ENCODE measurements at regions not wholly inside any gene's neighbourhood (a gene's known extent, or its start where the extent isn't known, plus 50 kb on each side); places are given as distances from the start of the nearest gene placed in this dataset.

DNA sequence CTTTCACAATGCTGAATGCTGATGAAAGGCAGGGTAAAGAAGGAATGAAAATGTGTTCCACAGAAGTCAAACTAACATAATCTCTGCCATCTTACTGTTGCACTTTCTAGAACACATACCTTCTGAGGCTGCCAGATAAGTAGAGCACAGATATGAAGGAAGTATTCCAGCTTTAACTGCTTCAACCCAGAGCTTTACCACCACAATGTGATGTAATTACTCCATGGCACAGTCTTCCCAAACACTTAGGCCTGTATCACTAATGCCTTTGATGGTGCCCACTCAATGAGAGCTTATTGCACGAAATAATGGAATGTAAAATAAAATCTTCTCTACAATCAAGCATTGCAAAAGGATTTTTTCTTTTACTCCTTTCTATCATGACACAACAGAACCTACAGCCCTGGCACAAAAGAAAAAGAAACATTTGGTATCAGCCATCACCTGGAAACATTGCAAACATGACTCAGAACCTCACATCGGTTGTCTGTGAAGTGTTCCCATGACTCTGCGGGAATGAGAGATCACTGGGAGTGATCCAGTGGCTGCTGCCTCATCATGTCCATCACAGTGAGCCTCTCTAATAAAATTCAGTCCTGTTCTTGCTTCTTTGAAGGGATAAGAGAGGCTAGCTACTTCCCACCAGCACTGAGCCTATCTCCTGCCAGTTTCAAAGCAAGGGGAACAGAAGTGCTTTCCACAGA, 385.8 kb downstream of the EFNA5 start:
- ChIA-PET POLR2A (no interaction called here), CTCF (no interaction called here)
- H3K4me3 ChIP-seq (ENCODE audit: low read depth, low read length): no peak overlapping the region
- TF ChIP-seq, protein P1, sequence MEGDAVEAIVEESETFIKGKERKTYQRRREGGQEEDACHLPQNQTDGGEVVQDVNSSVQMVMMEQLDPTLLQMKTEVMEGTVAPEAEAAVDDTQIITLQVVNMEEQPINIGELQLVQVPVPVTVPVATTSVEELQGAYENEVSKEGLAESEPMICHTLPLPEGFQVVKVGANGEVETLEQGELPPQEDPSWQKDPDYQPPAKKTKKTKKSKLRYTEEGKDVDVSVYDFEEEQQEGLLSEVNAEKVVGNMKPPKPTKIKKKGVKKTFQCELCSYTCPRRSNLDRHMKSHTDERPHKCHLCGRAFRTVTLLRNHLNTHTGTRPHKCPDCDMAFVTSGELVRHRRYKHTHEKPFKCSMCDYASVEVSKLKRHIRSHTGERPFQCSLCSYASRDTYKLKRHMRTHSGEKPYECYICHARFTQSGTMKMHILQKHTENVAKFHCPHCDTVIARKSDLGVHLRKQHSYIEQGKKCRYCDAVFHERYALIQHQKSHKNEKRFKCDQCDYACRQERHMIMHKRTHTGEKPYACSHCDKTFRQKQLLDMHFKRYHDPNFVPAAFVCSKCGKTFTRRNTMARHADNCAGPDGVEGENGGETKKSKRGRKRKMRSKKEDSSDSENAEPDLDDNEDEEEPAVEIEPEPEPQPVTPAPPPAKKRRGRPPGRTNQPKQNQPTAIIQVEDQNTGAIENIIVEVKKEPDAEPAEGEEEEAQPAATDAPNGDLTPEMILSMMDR (IDR thresholded peaks at IDR 0.05; ENCODE audit: insufficient read depth, low read length, missing control alignments): no peak
- DNase-seq (ENCODE audit: low read depth, low spot score): no peak

DNA sequence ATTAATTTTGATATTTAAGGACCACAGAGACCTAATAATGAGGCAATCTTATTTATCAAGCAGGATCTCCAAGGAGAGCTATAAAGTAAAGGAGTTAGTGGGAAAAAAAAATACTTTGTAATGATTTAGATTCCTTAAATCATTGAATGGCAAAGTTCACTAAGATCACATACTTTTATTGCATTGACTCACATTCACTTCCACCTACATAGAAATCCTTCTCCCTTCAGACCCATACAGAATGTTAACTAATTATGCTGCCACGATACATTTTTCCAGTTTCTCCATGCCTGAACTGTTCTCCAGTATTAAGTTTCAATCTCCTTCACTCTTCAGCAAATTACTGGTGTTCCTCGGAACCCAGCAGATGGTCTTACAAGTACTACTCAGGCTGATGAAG, 388.7 kb downstream of the EFNA5 start:
- TF ChIP-seq, protein P1 (IDR thresholded peaks at IDR 0.05; ENCODE audit: insufficient read depth, low read length, missing control alignments): no peak
- no peak overlapping the region for H3K4me3 ChIP-seq (ENCODE audit: low read depth, low read length)
- ChIA-PET POLR2A (no interaction called here), CTCF (no interaction called here)
- DNase-seq (ENCODE audit: low read depth, low spot score): no peak

- ChIA-PET CTCF (no interaction called here), POLR2A (no interaction called here)
- H3K4me3 ChIP-seq (ENCODE audit: low read depth, low read length): no peak overlapping the region
- DNase-seq (ENCODE audit: low read depth, low spot score): no peak
- TF ChIP-seq, protein P1 (IDR thresholded peaks at IDR 0.05; ENCODE audit: insufficient read depth, low read length, missing control alignments): no peak
These were observed 392.0 kb downstream of the EFNA5 start for GRCh38 chr5:107278774-107279173.

DNA sequence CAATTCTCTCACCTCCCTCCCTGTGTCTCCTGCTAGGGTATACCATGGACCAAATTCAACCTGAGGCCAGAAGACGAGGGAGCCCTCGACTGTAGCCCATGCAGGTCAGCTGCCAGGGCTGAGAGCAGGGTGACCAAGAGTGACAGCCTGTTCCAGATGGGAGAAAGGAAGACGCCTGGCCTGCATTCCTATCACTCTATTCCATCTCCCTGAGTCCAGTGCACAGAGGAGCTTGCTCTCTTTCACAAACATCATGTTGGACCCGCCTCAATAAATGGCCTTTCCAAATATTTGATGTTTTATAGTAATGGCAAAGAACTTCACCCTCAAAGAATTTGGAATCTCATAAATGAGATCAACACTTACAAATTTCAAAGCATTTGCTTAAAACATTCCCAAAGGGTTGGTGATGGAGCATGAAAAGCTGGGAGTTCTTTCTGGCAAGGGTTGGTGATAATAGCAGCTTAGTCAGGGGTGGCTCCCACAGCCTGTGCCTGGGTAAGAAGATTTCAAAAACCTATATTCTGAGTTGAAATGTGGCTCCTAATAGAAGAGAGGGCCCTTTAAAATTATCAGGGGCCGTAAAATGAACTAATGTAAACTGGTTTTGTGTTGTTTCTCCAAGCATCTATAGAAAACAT, 393.1 kb downstream of the EFNA5 start:
- TF ChIP-seq, protein P1 (IDR thresholded peaks at IDR 0.05; ENCODE audit: insufficient read depth, low read length, missing control alignments): no peak
- CTCF ChIA-PET: no interaction called here
- DNase-seq (ENCODE audit: low read depth, low spot score): no peak
- no peak overlapping the region for H3K4me3 ChIP-seq (ENCODE audit: low read depth, low read length)
- POLR2A ChIA-PET: no interaction called here

DNA sequence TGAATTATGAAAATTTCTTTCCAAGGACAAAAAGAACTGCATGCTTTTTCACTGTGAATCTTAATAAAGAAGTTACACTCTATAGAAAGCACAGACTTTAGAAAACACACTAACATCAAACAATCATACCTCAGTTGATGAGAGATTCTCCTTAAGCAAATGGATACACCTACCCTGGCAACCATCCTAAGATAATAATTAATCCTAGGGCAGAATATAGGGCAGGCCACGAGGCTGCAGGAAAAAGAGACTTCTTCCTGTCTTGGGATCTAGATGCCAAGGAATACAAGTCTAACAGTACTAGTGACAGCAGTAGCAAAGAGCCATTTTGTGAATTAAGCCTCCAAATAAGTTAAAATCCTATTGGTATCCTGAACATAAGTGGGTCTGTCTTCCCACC, 395.4 kb downstream of the EFNA5 start:
- ChIA-PET CTCF (no interaction called here), POLR2A (no interaction called here)
- TF ChIP-seq, protein P1 (IDR thresholded peaks at IDR 0.05; ENCODE audit: insufficient read depth, low read length, missing control alignments): no peak
- H3K4me3 ChIP-seq (ENCODE audit: low read depth, low read length): no peak overlapping the region
- DNase-seq (ENCODE audit: low read depth, low spot score): no peak

- ChIA-PET CTCF (no interaction called here), POLR2A (no interaction called here)
- TF ChIP-seq, protein P1 (IDR thresholded peaks at IDR 0.05; ENCODE audit: insufficient read depth, low read length, missing control alignments): no peak
- no peak overlapping the region for H3K4me3 ChIP-seq (ENCODE audit: low read depth, low read length)
- DNase-seq (ENCODE audit: low read depth, low spot score): no peak
These were observed 396.2 kb downstream of the EFNA5 start for GRCh38 chr5:107274571-107274970.
